HK-2 (cell line): ENCODE measurements at regions not wholly inside any gene's neighbourhood (a gene's known extent, or its start where the extent isn't known, plus 50 kb on each side); places are given as distances from the start of the nearest gene placed in this dataset.

Source experiments
- DNase-seq: peaks from one replicate; pipeline ENCODE4 v3.0.0-alpha.2; 2018; ENCODE audit not compliant: unreplicated experiment

GRCh38 chr15:95432878-95433405 is 897.6 kb upstream of the NR2F2 start:
- no peak for DNase-seq

GRCh38 chr15:95439922-95440376 is 890.6 kb upstream of the NR2F2 start:
- no peak for DNase-seq

- DNase-seq = no peak
Observed at GRCh38 chr15:95440712-95441111, 889.8 kb upstream of the NR2F2 start.

- no peak for DNase-seq
Observed at GRCh38 chr15:95442107-95442719, 888.3 kb upstream of the NR2F2 start.

GRCh38 chr15:95444860-95445259 is 885.6 kb upstream of the NR2F2 start:
- DNase-seq = no peak

- DNase-seq = no peak
Observed at GRCh38 chr15:95446854-95447253, 883.6 kb upstream of the NR2F2 start.

GRCh38 chr15:95447486-95447885 is 883.0 kb upstream of the NR2F2 start:
- DNase-seq = no peak

GRCh38 chr15:95448531-95449229 is 881.8 kb upstream of the NR2F2 start:
- no peak for DNase-seq

- no peak for DNase-seq
Observed at GRCh38 chr15:95449230-95449628, 881.3 kb upstream of the NR2F2 start.

- DNase-seq = no peak
Observed at GRCh38 chr15:95450413-95450812, 880.1 kb upstream of the NR2F2 start.

- no peak for DNase-seq
Observed at GRCh38 chr15:95451938-95452337, 878.6 kb upstream of the NR2F2 start.

GRCh38 chr15:95454403-95455262 is 875.9 kb upstream of the NR2F2 start:
- no peak for DNase-seq

GRCh38 chr15:95457520-95457919 is 873.0 kb upstream of the NR2F2 start:
- DNase-seq = no peak

- DNase-seq = no peak
Observed at GRCh38 chr15:95458721-95459120, 871.8 kb upstream of the NR2F2 start.

GRCh38 chr15:95459273-95459672 is 871.2 kb upstream of the NR2F2 start:
- DNase-seq = no peak

GRCh38 chr15:95464509-95464908 is 866.0 kb upstream of the NR2F2 start:
- DNase-seq = no peak

- no peak for DNase-seq
Observed at GRCh38 chr15:95468820-95469219, 861.7 kb upstream of the NR2F2 start.

- DNase-seq = no peak
Observed at GRCh38 chr15:95469496-95470000, 861.0 kb upstream of the NR2F2 start.

- no peak for DNase-seq
Observed at GRCh38 chr15:95470529-95470928, 860.0 kb upstream of the NR2F2 start.

- DNase-seq = no peak
Observed at GRCh38 chr15:95470997-95471689, 859.4 kb upstream of the NR2F2 start.

GRCh38 chr15:95471690-95472086 is 858.8 kb upstream of the NR2F2 start:
- no peak for DNase-seq

- DNase-seq = no peak
Observed at GRCh38 chr15:95475067-95475466, 855.4 kb upstream of the NR2F2 start.
